NCI-H774 (cell line): ENCODE measurements at regions not wholly inside any gene's neighbourhood (a gene's known extent, or its start where the extent isn't known, plus 50 kb on each side); places are given as distances from the start of the nearest gene placed in this dataset.

Experiments
- DNase-seq: peaks from one replicate; lab custom pipeline; 2025; lab: John Stamatoyannopoulos, UW

DNA sequence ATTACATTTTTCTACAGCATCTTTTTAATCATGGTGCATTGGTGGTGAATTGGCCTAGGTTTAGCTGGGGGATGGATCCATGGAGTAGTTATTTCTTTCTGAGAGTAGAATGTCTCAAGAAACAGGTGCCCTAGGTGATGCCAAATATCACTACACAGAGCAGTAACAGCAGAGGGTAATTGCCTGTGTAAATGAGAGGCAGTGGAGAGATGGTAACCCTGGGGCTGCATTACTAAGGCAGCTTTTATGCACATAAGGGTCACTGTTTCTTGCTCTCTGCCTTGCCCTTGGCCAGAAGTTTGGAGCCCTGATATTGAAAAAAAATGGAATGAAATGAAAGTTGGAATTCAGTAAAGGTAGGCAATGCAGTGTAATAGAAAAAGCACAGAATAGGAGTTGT, 604.0 kb downstream of the NOVA1 start:
- DNase-seq: no peak

DNA sequence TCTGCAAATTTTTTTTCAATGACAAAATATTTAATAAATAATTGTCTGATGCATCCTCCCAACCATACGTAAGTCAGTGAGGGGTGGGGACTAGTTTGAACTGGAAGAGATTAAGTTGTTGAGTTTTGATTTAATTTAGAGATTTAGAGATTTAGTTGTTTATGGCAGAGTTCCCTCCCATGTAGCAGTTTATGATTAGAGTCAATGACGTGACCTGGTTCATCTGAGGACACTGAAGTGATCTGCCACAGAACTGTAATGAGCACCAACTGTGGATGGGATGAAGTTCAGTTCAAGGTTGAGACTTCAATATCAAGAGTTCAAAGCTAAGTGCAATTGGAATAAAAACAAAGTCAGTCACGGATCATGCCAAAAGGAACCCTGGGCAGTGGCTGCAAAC, 609.3 kb downstream of the NOVA1 start:
- DNase-seq: no peak

DNA sequence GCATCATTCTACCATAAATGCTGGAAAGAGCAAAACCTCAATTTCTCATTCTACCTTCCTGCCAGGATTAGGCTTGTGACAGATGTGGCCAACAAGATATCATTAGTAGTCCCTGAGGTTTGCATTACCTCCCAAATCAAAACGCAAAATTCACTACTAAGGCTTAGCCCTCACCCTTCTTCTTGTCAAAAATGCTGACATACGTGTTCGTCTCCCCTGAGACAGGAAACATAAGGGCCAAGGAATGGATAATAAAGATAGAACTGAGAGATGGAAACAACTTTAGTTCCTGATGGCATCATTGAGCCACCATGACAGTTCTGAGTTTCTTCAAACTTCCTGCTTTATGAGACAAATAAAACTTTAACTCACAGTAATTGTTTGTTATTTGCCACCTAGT, 642.1 kb downstream of the NOVA1 start:
- DNase-seq: no peak

DNA sequence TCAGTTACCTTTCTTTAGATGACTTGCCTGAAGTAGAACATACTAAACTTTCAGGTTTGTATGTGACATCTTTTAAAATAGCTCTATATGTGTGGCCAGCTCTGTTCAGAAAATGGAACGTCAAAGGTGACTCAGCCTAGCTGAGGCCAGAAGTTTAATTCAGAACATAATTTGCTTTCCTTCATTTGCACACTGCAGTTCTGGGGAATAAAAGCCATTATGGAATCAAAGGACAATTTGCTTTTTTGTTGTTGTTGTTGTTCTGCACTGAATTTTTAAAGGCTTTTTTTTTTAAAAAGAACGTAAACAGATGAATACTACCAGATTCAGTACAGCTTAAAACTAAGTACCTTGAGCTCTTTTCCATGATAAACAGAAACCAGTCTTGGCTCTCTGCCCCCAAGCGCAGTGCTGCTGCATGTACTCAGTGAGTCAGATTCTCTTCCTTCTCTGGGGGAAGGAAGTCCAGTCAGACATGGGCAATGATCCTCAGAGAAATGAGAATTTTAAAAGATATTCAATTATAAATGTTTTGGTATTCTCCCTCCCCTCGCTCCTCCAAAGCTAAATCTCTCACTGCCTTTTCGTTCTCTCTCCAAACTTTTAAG, 644.2 kb downstream of the NOVA1 start:
- no peak for DNase-seq

DNA sequence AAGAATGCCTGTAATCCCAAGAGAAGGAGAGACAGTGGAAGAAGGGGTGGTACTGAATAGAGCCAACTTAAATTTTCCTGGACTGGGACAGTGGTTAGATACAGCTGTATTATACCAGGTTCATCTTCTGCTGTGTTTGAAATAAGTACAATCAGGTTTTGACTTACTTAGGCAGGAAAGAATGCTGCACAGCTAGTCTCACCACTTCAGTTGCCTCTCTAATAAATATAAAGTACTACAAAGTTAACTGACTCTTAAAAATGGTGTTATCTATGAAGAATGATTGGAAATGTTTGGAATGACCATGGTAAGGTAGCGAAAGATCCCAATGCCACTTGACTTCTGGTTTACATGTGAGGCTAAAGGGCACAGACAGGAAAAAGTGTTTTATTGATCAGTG, 652.1 kb downstream of the NOVA1 start:
- no peak for DNase-seq

DNA sequence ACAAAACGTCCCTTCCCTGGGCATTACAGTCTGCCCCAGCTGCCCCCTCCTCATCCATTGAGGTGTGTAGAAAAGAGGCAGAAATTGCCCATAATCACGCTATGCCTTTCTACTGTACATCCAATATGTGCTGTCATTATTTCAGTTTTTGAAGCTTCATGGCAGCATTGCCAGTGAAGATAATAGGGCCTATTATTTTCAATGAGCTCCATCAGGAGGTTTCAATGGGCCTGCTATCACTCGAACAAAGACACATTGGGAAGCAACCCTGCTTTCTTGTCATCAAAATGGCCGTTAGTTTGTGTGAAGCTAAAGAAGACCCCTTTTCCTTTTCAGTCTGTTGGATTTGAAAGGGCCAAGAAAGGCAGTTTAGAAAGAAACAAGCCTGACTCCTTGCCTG, 653.8 kb downstream of the NOVA1 start:
- no peak for DNase-seq

DNA sequence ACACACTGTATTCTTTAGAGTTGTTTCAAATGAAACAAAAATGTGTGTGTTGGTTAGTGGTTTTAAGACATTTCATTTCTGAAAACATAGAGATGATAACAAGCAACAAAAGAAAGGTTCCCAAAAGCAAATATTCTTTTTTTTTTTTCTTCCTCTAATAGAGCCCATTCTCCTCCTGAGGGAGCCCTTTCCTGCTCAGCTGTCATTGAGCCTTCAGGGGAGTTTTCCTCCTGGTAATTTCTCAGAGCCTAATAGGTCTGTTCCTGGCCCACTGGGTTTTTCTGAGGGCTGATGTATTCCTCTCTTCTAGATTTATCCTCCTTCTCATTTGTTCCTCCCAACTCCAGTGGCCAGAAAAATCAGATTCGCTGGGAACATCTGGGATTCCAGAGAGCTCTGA, 654.5 kb downstream of the NOVA1 start:
- no peak for DNase-seq

DNA sequence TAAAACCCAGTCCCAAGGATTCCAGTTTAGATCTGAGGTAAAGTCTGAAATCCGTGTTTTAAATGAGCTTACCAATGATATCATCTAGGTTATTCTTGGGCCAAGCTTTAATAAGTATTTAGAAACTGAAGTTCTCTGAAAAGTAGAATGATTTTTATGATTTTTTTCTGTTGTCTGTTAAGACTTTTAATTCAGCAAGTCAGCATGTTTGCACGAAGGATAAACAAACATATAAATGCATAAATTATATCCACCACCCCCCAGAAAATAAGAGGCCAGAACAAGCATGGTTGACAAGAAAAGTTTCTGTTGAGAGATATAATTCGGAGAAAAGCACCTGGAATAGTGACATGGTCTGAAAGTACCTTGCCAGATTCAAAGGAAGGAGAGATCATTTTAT, 655.7 kb downstream of the NOVA1 start:
- DNase-seq: no peak

- no peak for DNase-seq
Measured at GRCh38 chr14:25933731-25934130, 664.1 kb downstream of the NOVA1 start.

DNA sequence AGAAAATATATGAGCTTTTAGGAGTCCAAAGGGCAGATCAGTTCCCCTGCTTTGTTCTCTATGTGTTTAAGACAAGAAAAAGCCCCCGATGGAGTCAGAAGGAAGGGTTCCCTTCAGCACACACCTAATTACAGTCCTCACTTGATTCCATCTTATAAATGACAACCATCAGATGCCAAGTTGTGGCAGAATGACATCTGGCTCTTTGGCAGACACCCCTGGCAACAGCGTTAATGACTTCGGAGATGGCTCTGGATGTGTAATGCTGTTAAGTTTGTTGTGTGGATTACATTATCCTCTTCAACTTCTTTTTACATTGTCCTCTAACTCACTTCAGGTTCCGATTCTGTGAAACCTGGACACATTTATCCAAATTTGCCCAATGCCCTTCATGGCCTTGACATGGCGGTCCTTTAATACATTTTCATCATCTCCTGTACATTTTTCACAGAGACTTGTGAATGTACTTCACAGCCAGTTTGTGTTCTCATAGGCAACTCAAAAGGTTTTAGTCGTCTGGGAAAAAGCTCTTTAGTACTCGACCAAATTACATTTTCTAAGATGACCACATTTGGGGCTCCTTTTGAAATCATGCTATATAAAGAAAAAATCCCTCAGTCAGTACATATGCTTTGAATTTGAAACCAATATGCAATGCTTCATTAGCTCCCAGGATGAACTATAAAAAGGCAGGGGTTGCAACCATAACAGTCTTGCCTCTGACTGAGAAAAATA, 667.8 kb downstream of the NOVA1 start:
- DNase-seq: no peak

DNA sequence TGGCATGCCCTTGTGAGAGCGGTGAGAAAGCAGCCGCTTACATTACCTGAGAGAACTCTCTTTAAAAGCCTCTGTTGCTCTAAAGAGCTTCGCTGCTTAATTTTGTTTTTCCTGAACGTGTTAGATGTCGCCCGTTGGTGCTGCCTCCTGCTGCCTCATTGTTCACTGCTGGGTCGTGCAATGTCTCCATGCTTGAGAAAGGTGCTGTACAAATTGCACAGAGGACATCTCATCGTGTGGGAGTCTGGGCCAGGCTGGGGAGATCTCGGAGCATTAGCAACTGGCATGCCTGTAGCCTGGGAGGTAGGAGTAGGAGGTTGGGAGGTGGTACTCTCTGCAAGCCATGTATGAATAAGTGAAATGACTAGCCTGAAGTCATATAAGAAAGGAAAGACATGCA, 686.0 kb downstream of the NOVA1 start:
- DNase-seq: no peak

DNA sequence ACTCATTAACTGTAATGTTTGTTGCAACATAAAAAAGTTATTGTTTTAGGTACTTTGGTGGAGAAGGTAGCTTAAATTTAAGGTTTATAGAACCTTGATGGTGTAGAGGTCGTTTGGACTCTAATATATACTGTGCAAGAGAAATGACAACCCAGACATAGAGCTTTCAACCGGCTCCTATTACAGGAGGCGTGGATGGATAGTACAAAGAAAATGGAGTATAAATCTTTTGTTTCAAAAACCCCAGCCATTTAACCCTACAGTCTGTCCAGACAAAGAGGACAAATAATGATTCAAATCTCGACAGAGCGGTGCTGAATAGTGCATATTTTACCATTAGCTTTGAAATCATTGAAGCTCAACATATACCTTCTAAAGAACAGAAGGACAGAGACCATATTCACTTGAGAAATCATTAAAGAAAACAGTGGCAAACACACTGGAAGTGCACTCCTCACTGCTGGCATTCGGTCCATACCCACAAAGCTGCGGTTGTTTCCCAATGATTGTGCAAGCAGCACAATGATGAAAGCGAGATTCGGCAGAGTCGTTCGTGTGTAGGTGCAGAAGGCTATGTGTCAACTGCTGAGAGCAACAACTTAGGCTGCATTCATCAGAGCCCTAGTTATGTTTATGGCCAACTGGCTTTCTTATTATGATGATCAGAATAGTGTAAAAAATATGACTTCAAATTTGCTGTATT, 688.6 kb downstream of the NOVA1 start:
- no peak for DNase-seq

- no peak for DNase-seq
Measured at GRCh38 chr14:25908277-25909044, 689.4 kb downstream of the NOVA1 start.

DNA sequence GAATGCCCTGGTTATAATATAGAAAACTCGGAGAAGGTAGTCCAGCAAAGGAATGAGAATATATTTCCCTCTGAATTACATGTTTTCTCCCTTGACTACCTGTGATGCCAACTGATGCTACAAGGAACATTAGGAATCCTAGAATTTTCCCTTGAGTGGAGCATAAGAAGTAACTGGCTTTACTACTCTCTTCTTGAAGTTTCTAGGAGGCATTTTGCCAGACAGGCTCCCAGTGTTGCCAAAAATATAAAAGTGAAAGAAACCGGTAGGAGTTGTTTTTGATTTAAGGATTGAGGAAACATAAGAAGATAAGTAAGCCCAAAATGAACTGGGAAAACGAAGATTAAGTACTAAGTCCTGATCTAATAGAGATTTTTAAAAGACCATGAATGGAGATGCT, 693.4 kb downstream of the NOVA1 start:
- DNase-seq: no peak

DNA sequence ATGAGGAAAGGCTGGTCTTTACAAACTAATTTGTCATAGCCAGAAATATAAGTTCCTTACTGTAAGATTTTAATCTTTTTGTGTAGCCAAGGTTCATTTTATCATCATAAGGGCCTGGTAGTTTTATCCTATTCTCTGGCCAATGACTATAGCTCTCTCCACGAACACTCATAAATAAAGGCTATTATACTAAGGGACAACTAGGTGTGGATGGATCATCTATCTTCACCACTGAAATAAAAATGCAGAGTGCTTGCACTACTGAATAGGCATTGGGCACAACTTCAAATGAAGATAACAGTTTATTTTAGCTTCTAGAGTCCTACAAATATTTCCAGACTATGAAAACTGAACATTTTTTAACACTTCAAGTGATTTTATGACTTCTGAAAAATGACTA, 698.6 kb downstream of the NOVA1 start:
- no peak for DNase-seq

DNA sequence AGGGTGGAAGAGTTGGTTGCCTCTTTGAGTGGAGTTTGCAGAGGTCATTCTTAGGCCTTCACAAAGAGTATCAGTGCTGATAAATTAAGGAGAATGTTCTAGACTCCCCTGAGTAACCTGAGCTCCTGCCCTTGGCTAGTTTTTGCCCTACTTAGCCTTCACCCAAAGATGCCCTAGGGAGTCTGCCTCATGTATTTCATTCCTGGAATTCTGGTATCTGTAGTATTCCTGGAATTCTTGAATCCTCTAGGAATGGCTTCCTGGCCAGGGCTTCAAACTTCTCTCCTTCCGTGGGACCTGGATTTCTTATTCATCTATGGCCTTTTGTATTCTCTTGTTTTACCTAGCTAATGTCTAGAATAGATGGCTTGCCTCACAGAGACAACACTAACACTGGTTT, 701.1 kb downstream of the NOVA1 start:
- no peak for DNase-seq

GRCh38 chr14:25895740-25896139, 702.1 kb downstream of the NOVA1 start:
- DNase-seq: no peak

DNA sequence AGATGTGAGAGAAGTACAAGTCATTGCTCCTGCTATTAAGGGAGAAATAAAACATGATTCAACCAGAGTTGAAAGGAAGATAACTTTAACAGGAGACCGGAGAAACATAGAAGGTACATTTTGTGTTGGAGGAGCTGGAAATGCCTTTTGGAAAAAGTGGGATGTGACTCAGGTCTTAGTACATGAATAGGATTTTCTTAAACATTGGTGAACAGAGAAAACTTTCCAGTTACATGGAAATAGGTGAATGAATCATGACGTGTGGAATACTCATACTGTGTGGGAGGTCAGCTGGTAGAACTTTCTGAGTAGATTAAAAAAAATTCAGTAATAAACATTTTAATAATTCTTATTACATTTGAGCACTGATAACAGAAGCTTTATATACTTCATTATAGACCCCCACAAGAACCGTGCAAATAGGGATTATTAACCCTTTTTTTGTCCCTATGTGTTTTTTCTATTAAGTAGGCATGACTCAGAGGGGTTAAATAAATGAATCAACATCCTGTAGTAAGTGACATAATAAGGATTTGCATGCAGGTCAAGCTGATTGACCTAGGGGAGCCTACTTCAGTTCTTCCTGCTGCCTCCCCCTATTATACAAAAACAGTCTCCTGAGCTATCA, 710.5 kb downstream of the NOVA1 start:
- DNase-seq: no peak

GRCh38 chr14:25884657-25885056, 713.2 kb downstream of the NOVA1 start:
- no peak for DNase-seq

DNA sequence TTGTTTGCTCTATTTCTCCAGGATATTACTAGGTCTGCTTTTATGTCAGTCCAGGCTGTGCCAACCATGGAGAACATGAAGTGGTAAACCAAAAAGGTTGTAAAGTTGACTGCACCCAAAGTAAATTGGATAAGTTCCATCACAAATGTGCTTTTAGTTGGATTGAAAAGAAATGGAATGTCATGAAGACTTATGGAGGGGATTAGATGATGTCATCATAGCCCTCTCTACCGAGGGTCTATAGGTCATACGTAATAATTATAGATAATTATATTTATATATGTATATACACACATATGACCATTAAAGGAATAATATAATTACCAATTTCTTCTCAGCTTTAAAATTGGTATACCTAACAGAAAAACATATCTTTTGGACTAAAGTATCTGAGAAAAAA, 714.9 kb downstream of the NOVA1 start:
- no peak for DNase-seq

DNA sequence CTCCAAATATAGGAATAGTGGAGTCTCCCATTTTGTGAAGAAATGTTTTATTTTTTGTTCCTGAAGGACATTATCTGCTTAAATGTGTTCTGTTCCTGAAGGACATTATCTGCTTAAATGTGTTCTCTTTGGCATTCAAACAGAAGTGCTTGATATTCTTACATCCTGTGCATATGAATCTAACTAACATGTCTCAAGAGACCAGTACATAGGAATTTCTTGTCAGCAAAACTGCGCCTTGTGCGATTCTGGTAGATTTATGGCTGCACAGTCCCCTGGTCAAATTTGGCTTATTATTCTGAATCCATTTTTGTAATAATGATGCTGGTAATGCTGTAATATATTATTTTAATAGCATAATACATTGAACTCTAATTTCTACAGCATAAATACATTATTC, 722.4 kb downstream of the NOVA1 start:
- DNase-seq: no peak

- no peak for DNase-seq
Measured at GRCh38 chr14:25869854-25870253, 728.0 kb downstream of the NOVA1 start.
